AML-193 (cell line): ENCODE measurements at regions not wholly inside any gene's neighbourhood (a gene's known extent, or its start where the extent isn't known, plus 50 kb on each side); places are given as distances from the start of the nearest gene placed in this dataset.

ENCODE experiments used
- DNase-seq, 2 experiments: peaks; one replicate each; lab custom pipeline; 2025; lab: John Stamatoyannopoulos, UW

GRCh38 chr17:79150035-79150733, 75.6 kb downstream of the ENGASE start:
- no peak for DNase-seq

GRCh38 chr17:79148584-79148983, 74.0 kb downstream of the ENGASE start:
- DNase-seq: no peak

- no peak for DNase-seq
Observed at GRCh38 chr17:79147746-79148506, 73.3 kb downstream of the ENGASE start.

- no peak for DNase-seq
Observed at GRCh38 chr17:79146562-79146961, 71.9 kb downstream of the ENGASE start.

- DNase-seq: no peak
Observed at GRCh38 chr17:79145548-79145947, 70.9 kb downstream of the ENGASE start.

- no peak for DNase-seq
Observed at GRCh38 chr17:79144133-79144532, 69.5 kb downstream of the ENGASE start.

- DNase-seq: no peak
Observed at GRCh38 chr17:79142375-79142774, 67.8 kb downstream of the ENGASE start.

- DNase-seq: no peak
Observed at GRCh38 chr17:79141578-79142355, 67.1 kb downstream of the ENGASE start.

GRCh38 chr17:79138826-79139225, 64.2 kb downstream of the ENGASE start:
- DNase-seq: no peak

- DNase-seq: no peak
Observed at GRCh38 chr17:79137789-79138165, 63.2 kb downstream of the ENGASE start.

GRCh38 chr17:79137015-79137788, 62.6 kb downstream of the ENGASE start:
- DNase-seq: no peak

GRCh38 chr17:79136596-79136995, 62.0 kb downstream of the ENGASE start:
- no peak for DNase-seq
